Fibroblast of mammary gland (primary cell): ENCODE measurements at regions not wholly inside any gene's neighbourhood (a gene's known extent, or its start where the extent isn't known, plus 50 kb on each side); places are given as distances from the start of the nearest gene placed in this dataset.

Experiments
- DNase-seq: peaks from one replicate; pipeline ENCODE4 v3.0.0-alpha.2; 2010; ENCODE audit warnings: low read depth
- H3K4me3 ChIP-seq: 2 replicates; pipeline ENCODE4 v1.5.1; 2011; ENCODE audit warnings: low read depth, mild to moderate bottlenecking, low read length, moderate library complexity; ENCODE audit not compliant: control insufficient read depth
- CTCF ChIP-seq: conservative IDR thresholded peaks from 2 replicates; pipeline ENCODE4 v1.5.1; 2011; ENCODE audit warnings: low read depth, low read length, inconsistent platforms; ENCODE audit not compliant: control insufficient read depth, insufficient read depth

- DNase-seq = no peak
- H3K4me3 ChIP-seq = no peak overlapping the region
- no peak for TF ChIP-seq CTCF
These were observed 353.4 kb downstream of the SOX9 start for GRCh38 chr17:72474243-72474642.

- no peak for DNase-seq
- no peak for TF ChIP-seq CTCF
- H3K4me3 ChIP-seq = no peak overlapping the region
These were observed 354.1 kb downstream of the SOX9 start for GRCh38 chr17:72474719-72475477.

GRCh38 chr17:72476134-72476533, 355.3 kb downstream of the SOX9 start:
- no peak overlapping the region for H3K4me3 ChIP-seq
- DNase-seq = no peak
- TF ChIP-seq CTCF = no peak

- DNase-seq = no peak
These were observed 355.8 kb downstream of the SOX9 start for GRCh38 chr17:72476575-72476986.

GRCh38 chr17:72477491-72477890, 356.7 kb downstream of the SOX9 start:
- no peak overlapping the region for H3K4me3 ChIP-seq
- TF ChIP-seq CTCF = no peak
- no peak for DNase-seq

More at GRCh38 chr17:72476575-72476986, 355.8 kb downstream of the SOX9 start:
- no peak for TF ChIP-seq CTCF
- no peak overlapping the region for H3K4me3 ChIP-seq

GRCh38 chr17:72479113-72479512, 358.3 kb downstream of the SOX9 start:
- H3K4me3 ChIP-seq = no peak overlapping the region
- TF ChIP-seq CTCF = no peak
- no peak for DNase-seq
